ENCODE measurements at regions not wholly inside any gene's neighbourhood (a gene's known extent, or its start where the extent isn't known, plus 50 kb on each side); places are given as distances from the start of the nearest gene placed in this dataset.

DNA sequence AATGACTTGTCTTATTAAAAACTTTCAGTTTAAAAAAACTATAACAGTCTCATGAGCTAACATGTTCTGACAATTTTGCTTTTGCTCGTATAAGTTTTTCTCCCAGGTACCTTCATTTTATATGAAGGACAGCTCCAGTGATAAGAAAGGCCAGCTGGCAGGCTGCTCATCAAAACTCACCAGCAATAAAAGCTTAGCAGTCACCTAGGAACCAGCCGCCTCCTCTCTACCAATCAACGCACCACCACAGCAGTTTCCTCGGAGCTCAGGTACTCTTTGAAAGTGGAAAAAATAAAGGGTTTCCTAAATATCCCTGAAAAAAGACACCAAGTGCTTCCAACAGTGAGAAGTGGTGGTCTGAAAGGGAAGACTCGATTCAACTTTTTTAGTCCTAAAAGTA, 100.9 kb upstream of the CCDC150 start:
- TF ChIP-seq, protein P1, sequence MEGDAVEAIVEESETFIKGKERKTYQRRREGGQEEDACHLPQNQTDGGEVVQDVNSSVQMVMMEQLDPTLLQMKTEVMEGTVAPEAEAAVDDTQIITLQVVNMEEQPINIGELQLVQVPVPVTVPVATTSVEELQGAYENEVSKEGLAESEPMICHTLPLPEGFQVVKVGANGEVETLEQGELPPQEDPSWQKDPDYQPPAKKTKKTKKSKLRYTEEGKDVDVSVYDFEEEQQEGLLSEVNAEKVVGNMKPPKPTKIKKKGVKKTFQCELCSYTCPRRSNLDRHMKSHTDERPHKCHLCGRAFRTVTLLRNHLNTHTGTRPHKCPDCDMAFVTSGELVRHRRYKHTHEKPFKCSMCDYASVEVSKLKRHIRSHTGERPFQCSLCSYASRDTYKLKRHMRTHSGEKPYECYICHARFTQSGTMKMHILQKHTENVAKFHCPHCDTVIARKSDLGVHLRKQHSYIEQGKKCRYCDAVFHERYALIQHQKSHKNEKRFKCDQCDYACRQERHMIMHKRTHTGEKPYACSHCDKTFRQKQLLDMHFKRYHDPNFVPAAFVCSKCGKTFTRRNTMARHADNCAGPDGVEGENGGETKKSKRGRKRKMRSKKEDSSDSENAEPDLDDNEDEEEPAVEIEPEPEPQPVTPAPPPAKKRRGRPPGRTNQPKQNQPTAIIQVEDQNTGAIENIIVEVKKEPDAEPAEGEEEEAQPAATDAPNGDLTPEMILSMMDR (IDR thresholded peaks at IDR 0.05; ENCODE audit: control extremely low read depth, extremely low read depth, low read depth, missing control alignments): no peak
- no peak for DNase-seq (ENCODE audit: extremely low spot score)
- POLR2A ChIA-PET: no interaction called here
- CTCF ChIA-PET: interaction anchor here (0.9 to 1.3 kb wide), 2 partner anchors 20 to 25 kb away, joined by 3 read pairs; no protein-coding TSS in a partner anchor

DNA sequence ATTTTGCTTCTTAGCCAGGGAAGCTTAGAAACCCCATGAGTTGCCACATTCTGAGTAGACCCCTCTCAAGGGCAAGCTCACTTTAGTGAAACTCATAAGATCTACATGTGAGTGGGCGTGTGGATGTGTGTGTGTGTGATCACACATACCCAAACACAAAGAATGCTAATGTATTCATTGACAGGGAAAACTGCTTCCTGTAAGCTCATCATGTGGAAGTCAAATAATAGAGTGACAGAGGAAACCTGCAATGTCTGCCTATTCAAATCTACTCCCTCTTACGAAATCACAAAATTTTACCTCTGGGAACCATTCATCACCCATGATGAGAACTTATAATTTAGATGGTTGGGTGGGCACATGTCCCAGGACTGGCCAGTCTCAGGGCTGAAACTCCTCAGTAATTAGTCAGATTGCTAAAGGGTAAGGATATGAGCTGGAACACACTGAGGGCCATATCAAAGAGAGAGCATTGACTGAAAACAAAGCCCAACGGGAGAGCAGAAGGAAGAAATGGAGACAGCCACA, 94.5 kb upstream of the CCDC150 start:
- DNase-seq (ENCODE audit: extremely low spot score): no peak
- ChIA-PET CTCF (interaction anchor here (1.2 to 1.3 kb wide), 2 partner anchors 12 to 50 kb away, joined by 3 read pairs; no protein-coding TSS in a partner anchor), POLR2A (interaction anchor here (0.6 kb wide), 1 partner anchor 287 kb away, joined by 3 read pairs; no protein-coding TSS in a partner anchor)
- TF ChIP-seq, protein P1 (IDR thresholded peaks at IDR 0.05; ENCODE audit: control extremely low read depth, extremely low read depth, low read depth, missing control alignments): no peak

DNA sequence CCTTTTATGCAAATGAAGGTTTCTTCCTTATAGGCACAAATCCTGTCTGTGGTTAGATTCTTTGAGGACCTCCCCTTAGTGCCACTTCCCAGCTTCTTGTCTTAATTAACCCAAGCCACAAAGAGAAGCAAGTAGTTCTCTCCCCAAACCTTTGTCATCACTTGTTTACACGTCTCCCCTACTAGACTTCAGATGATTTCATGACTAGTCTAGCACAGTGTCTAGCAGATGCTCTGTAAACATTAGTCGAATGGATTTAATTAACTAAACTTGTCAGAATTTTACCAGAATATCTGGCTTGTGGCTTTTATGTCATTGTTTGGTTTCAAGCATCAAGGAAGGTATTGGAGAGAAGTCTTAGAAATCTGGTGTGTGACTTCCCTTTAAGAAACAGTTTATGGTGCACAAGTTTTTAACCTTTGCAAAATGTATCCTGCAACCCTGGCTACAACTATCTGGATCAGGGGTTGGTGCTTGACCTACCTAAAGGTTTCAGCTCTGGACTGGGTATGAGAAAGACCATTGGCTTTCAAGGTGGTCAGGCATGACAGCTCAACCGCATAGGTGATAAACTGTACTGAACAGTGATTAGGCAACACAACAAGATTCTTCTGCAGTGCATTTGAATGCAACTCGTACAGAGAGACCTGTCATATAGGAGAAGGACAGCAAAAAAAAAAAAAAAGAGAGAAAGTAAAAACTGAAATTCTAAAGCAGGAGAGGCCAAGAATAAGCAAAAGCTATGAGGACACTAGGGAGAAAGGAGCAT, 93.2 kb upstream of the CCDC150 start:
- CTCF ChIA-PET: interaction anchor here (0.7 kb wide), 1 partner anchor 11 kb away, joined by 3 read pairs; no protein-coding TSS in a partner anchor
- POLR2A ChIA-PET: no interaction called here
- no peak for DNase-seq (ENCODE audit: extremely low spot score)
- TF ChIP-seq, protein P1 (IDR thresholded peaks at IDR 0.05; ENCODE audit: control extremely low read depth, extremely low read depth, low read depth, missing control alignments): no peak

DNA sequence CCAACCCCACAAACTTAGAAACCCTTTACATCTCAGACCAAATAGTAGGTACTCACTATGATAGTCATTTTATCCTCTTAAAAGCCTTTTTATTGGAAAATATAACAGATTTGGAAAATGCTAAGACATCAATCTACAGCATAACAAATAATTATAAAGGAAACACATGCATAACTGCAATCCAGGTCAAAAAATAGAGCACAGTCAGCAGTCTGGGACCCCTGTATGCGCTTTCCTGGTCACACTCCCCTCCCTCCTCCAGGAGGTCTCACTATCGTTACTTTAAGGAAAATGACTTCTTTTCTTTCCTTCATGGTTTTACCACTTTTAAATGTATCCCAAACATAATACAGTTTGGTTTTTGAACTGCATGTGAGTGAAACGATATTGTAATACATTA, 90.5 kb upstream of the CCDC150 start:
- CTCF ChIA-PET: interaction anchor here (1.3 kb wide), 1 partner anchor 43 kb away, joined by 3 read pairs; no protein-coding TSS in a partner anchor
- POLR2A ChIA-PET: no interaction called here
- DNase-seq (ENCODE audit: extremely low spot score): no peak
- TF ChIP-seq, protein P1 (IDR thresholded peaks at IDR 0.05; ENCODE audit: control extremely low read depth, extremely low read depth, low read depth, missing control alignments): no peak

GRCh38 chr2:196551014-196551413, 88.5 kb upstream of the CCDC150 start:
- POLR2A ChIA-PET: no interaction called here
- CTCF ChIA-PET: interaction anchor here (1.5 kb wide), 1 partner anchor 9 kb away, joined by 9 read pairs; no protein-coding TSS in a partner anchor
- no peak for DNase-seq (ENCODE audit: extremely low spot score)
- TF ChIP-seq, protein P1 (IDR thresholded peaks at IDR 0.05; ENCODE audit: control extremely low read depth, extremely low read depth, low read depth, missing control alignments): no peak

GRCh38 chr2:196555161-196555560, 84.4 kb upstream of the CCDC150 start:
- CTCF ChIA-PET: interaction anchor here (1.9 kb wide), 1 partner anchor 11 kb away, joined by 4 read pairs; no protein-coding TSS in a partner anchor
- no peak for DNase-seq (ENCODE audit: extremely low spot score)
- POLR2A ChIA-PET: no interaction called here
- TF ChIP-seq, protein P1 (IDR thresholded peaks at IDR 0.05; ENCODE audit: control extremely low read depth, extremely low read depth, low read depth, missing control alignments): no peak

Measured in GM10248 (cell line).